Activated CD4-positive, alpha-beta T cell treated with anti-CD3 and anti-CD28 coated beads for 36 hours (primary cell): ENCODE measurements at regions not wholly inside any gene's neighbourhood (a gene's known extent, or its start where the extent isn't known, plus 50 kb on each side); places are given as distances from the start of the nearest gene placed in this dataset.

Experiments used
- ATAC-seq: fragments of 200-7000 bp; cut with Tn5 transposase; one replicate; pipeline ENCODE4 v1.10.0; 2021; ENCODE audit warnings: mild to moderate bottlenecking, moderate library complexity
- CTCF ChIA-PET: fragments of 350-600 bp; sonication (Branson Sonifier 250); formaldehyde crosslinking; loops from one replicate; lab custom pipeline; 2021; ENCODE audit warnings: antibody characterized with exemption; lab: Charles Lee
- POLR2A ChIA-PET: fragments of 350-600 bp; sonication (Branson Sonifier 250); formaldehyde crosslinking; loops from one replicate; lab custom pipeline; 2021; ENCODE audit warnings: antibody characterized with exemption, inconsistent platforms; lab: Charles Lee
- DNase-seq: peaks from one replicate; pipeline ENCODE4 v3.0.0-alpha.2; 2020
- H3K27ac Mint-ChIP-seq: one replicate; pipeline ENCODE4 v1.8.0; 2021; ENCODE audit warnings: mixed read lengths
- H3K27me3 Mint-ChIP-seq: one replicate; pipeline ENCODE4 v1.8.0; 2021; ENCODE audit warnings: mixed read lengths
- H3K36me3 Mint-ChIP-seq: one replicate; pipeline ENCODE4 v1.8.0; 2021; ENCODE audit warnings: low read depth, mixed read lengths
- H3K4me1 Mint-ChIP-seq: one replicate; pipeline ENCODE4 v1.8.0; 2021; ENCODE audit warnings: mixed read lengths
- H3K4me3 Mint-ChIP-seq: one replicate; pipeline ENCODE4 v1.8.0; 2021; ENCODE audit warnings: mild to moderate bottlenecking, moderate library complexity, mixed read lengths
- H3K9me3 Mint-ChIP-seq: one replicate; pipeline ENCODE4 v1.8.0; 2021; ENCODE audit warnings: low read depth, mixed read lengths
- intact Hi-C, 2 experiments: fragments of 100-400 bp; cut with DNase I in 1 of 2; cut with micrococcal nuclease in 1 of 2; formaldehyde crosslinking; loops; one replicate each; pipeline versions ENCODE4 v1.14.2 to v1.15.1; 2022 to 2024; cut with DNase I, micrococcal nuclease

GRCh38 chr6:18785810-18786490 lies 398.8 kb downstream of the RNF144B start:
- no peak overlapping the region for H3K4me3 Mint-ChIP-seq
- no peaks in the 10 kb centered on the region for H3K36me3 Mint-ChIP-seq
- ATAC-seq (no peak), DNase-seq (no peak)
- H3K27ac Mint-ChIP-seq: no peak overlapping the region
- no peaks in the 10 kb centered on the region for H3K27me3 Mint-ChIP-seq
- no peaks in the 10 kb centered on the region for H3K4me1 Mint-ChIP-seq
- H3K9me3 Mint-ChIP-seq: peaks cover 24% of the 10 kb centered on the region
- CTCF ChIA-PET: no interaction called here
- POLR2A ChIA-PET: no interaction called here
- intact Hi-C loops: no loop called here

- DNase-seq (no peak), ATAC-seq (no peak)
- intact Hi-C loops: no loop called here
- CTCF ChIA-PET: interaction anchor here (1.2 kb wide), 1 partner anchor 10 kb away, joined by 5 read pairs; no protein-coding TSS in a partner anchor
- Mint-ChIP-seq H3K4me3 (no peak overlapping the region), H3K9me3 (peaks cover 12% of the 10 kb centered on the region), H3K36me3 (no peaks in the 10 kb centered on the region), H3K4me1 (no peaks in the 10 kb centered on the region), H3K27me3 (no peaks in the 10 kb centered on the region), H3K27ac (no peak overlapping the region)
- POLR2A ChIA-PET: no interaction called here
Measured at GRCh38 chr6:18792866-18793265, 405.7 kb downstream of the RNF144B start.

- no peaks in the 10 kb centered on the region for H3K36me3 Mint-ChIP-seq
- intact Hi-C loops: no loop called here
- DNase-seq (no peak), ATAC-seq (no peak)
- CTCF ChIA-PET: no interaction called here
- H3K27ac Mint-ChIP-seq: no peak overlapping the region
- no peak overlapping the region for H3K4me3 Mint-ChIP-seq
- POLR2A ChIA-PET: no interaction called here
- H3K9me3 Mint-ChIP-seq: peaks cover 12% of the 10 kb centered on the region
- H3K4me1 Mint-ChIP-seq: no peaks in the 10 kb centered on the region
- no peaks in the 10 kb centered on the region for H3K27me3 Mint-ChIP-seq
Measured at GRCh38 chr6:18795726-18796125, 408.6 kb downstream of the RNF144B start.

- no peak overlapping the region for H3K4me3 Mint-ChIP-seq
- peaks cover 17% of the 10 kb centered on the region for H3K9me3 Mint-ChIP-seq
- ChIA-PET POLR2A (no interaction called here), CTCF (no interaction called here)
- ATAC-seq (no peak), DNase-seq (no peak)
- H3K36me3 Mint-ChIP-seq: no peaks in the 10 kb centered on the region
- no peaks in the 10 kb centered on the region for H3K4me1 Mint-ChIP-seq
- intact Hi-C loops: loop anchor here (5.0 to 10.0 kb wide), 2 partner anchors 223 to 496 kb away; no protein-coding TSS in a partner anchor
- H3K27me3 Mint-ChIP-seq: no peaks in the 10 kb centered on the region
- no peak overlapping the region for H3K27ac Mint-ChIP-seq
Measured at GRCh38 chr6:18820725-18821124, 433.6 kb downstream of the RNF144B start.

GRCh38 chr6:18823782-18824386 lies 436.7 kb downstream of the RNF144B start:
- no peak overlapping the region for H3K4me3 Mint-ChIP-seq
- DNase-seq: peak; percentile 76
- intact Hi-C loops: loop anchor here (1.0 to 10.0 kb wide), 3 partner anchors 227 to 499 kb away; no protein-coding TSS in a partner anchor
- no peak overlapping the region for H3K27ac Mint-ChIP-seq
- ChIA-PET POLR2A (no interaction called here), CTCF (no interaction called here)
- H3K4me1 Mint-ChIP-seq: no peaks in the 10 kb centered on the region
- no peaks in the 10 kb centered on the region for H3K36me3 Mint-ChIP-seq
- no peaks in the 10 kb centered on the region for H3K27me3 Mint-ChIP-seq
- no peak for ATAC-seq
- peaks cover 26% of the 10 kb centered on the region for H3K9me3 Mint-ChIP-seq

- ATAC-seq: no peak
- Mint-ChIP-seq H3K27me3 (no peaks in the 10 kb centered on the region), H3K4me3 (no peak overlapping the region), H3K4me1 (no peaks in the 10 kb centered on the region), H3K36me3 (no peaks in the 10 kb centered on the region), H3K27ac (no peak overlapping the region), H3K9me3 (peaks cover 18% of the 10 kb centered on the region)
- ChIA-PET CTCF (interaction anchor here (0.6 to 0.8 kb wide), 2 partner anchors 600 to 755 kb away, joined by 3 read pairs; no protein-coding TSS in a partner anchor), POLR2A (no interaction called here)
- no peak for DNase-seq
- intact Hi-C loops: loop anchor here in 1 of 2 experiments (10.0 kb wide), 1 partner anchor 505 kb away; no protein-coding TSS in a partner anchor
Measured at GRCh38 chr6:18829272-18829870, 442.2 kb downstream of the RNF144B start.

- DNase-seq: no peak
- no peak for ATAC-seq
- intact Hi-C loops: no loop called here
- Mint-ChIP-seq H3K36me3 (no peaks in the 10 kb centered on the region), H3K27me3 (no peaks in the 10 kb centered on the region), H3K9me3 (no peaks in the 10 kb centered on the region), H3K4me3 (no peak overlapping the region), H3K4me1 (no peaks in the 10 kb centered on the region), H3K27ac (no peak overlapping the region)
- ChIA-PET POLR2A (no interaction called here), CTCF (no interaction called here)
Measured at GRCh38 chr6:18835976-18836375, 448.8 kb downstream of the RNF144B start.

GRCh38 chr6:18837013-18837412 lies 449.9 kb downstream of the RNF144B start:
- CTCF ChIA-PET: no interaction called here

GRCh38 chr6:18842534-18842933 lies 455.4 kb downstream of the RNF144B start:
- Mint-ChIP-seq H3K4me1 (no peaks in the 10 kb centered on the region), H3K36me3 (no peaks in the 10 kb centered on the region), H3K4me3 (no peak overlapping the region), H3K9me3 (no peaks in the 10 kb centered on the region), H3K27me3 (no peaks in the 10 kb centered on the region), H3K27ac (no peak overlapping the region)
- intact Hi-C loops: no loop called here
- POLR2A ChIA-PET: no interaction called here
- CTCF ChIA-PET: interaction anchor here (0.5 kb wide), 1 partner anchor 31 kb away, joined by 3 read pairs; no protein-coding TSS in a partner anchor
- ATAC-seq: no peak
- no peak for DNase-seq

More at GRCh38 chr6:18837013-18837412, 449.9 kb downstream of the RNF144B start:
- H3K36me3 Mint-ChIP-seq: no peaks in the 10 kb centered on the region
- ATAC-seq (no peak), DNase-seq (no peak)
- no peak overlapping the region for H3K4me3 Mint-ChIP-seq
- POLR2A ChIA-PET: no interaction called here
- H3K27ac Mint-ChIP-seq: no peak overlapping the region
- intact Hi-C loops: no loop called here
- no peaks in the 10 kb centered on the region for H3K9me3 Mint-ChIP-seq
- H3K27me3 Mint-ChIP-seq: no peaks in the 10 kb centered on the region
- H3K4me1 Mint-ChIP-seq: no peaks in the 10 kb centered on the region

GRCh38 chr6:18845896-18846295 lies 458.7 kb downstream of the RNF144B start:
- Mint-ChIP-seq H3K4me3 (no peak overlapping the region), H3K27me3 (no peaks in the 10 kb centered on the region), H3K36me3 (no peaks in the 10 kb centered on the region), H3K9me3 (no peaks in the 10 kb centered on the region), H3K27ac (no peak overlapping the region), H3K4me1 (no peaks in the 10 kb centered on the region)
- CTCF ChIA-PET: no interaction called here
- no peak for DNase-seq
- POLR2A ChIA-PET: no interaction called here
- ATAC-seq: no peak
- intact Hi-C loops: no loop called here

- ATAC-seq (no peak), DNase-seq (no peak)
- intact Hi-C loops: no loop called here
- no peaks in the 10 kb centered on the region for H3K9me3 Mint-ChIP-seq
- no peak overlapping the region for H3K27ac Mint-ChIP-seq
- ChIA-PET POLR2A (no interaction called here), CTCF (no interaction called here)
- H3K4me1 Mint-ChIP-seq: no peaks in the 10 kb centered on the region
- no peak overlapping the region for H3K4me3 Mint-ChIP-seq
- no peaks in the 10 kb centered on the region for H3K36me3 Mint-ChIP-seq
- H3K27me3 Mint-ChIP-seq: no peaks in the 10 kb centered on the region
Measured at GRCh38 chr6:18846327-18846726, 459.2 kb downstream of the RNF144B start.

- DNase-seq (no peak), ATAC-seq (no peak)
- ChIA-PET CTCF (interaction anchor here (0.7 kb wide), 1 partner anchor 10 kb away, joined by 3 read pairs; no protein-coding TSS in a partner anchor), POLR2A (no interaction called here)
- no peaks in the 10 kb centered on the region for H3K27me3 Mint-ChIP-seq
- H3K27ac Mint-ChIP-seq: no peak overlapping the region
- no peak overlapping the region for H3K4me3 Mint-ChIP-seq
- H3K4me1 Mint-ChIP-seq: no peaks in the 10 kb centered on the region
- H3K36me3 Mint-ChIP-seq: no peaks in the 10 kb centered on the region
- peaks cover 12% of the 10 kb centered on the region for H3K9me3 Mint-ChIP-seq
- intact Hi-C loops: no loop called here
Measured at GRCh38 chr6:18861204-18861603, 474.1 kb downstream of the RNF144B start.
